ENCODE measurements at regions not wholly inside any gene's neighbourhood (a gene's known extent, or its start where the extent isn't known, plus 50 kb on each side); places are given as distances from the start of the nearest gene placed in this dataset.

GRCh38 chr1:55381983-55382382 is 166.8 kb upstream of the USP24 start:
- H3K9me3 ChIP-seq (ENCODE audit: insufficient read depth, low read length): no peaks in the 10 kb centered on the region
- DNase-seq (ENCODE audit: low read depth, low spot score): no peak
- no peak overlapping the region for H3K4me3 ChIP-seq (ENCODE audit: insufficient read length, low read depth)
- no peaks in the 10 kb centered on the region for H3K27me3 ChIP-seq (ENCODE audit: insufficient read depth, insufficient read length)
- H3K4me1 ChIP-seq (ENCODE audit: insufficient read depth, insufficient read length): no peaks in the 10 kb centered on the region
- no peak for TF ChIP-seq SUZ12 (IDR thresholded peaks at IDR 0.05; ENCODE audit: extremely low read depth, insufficient read depth, insufficient read length)
- TF ChIP-seq YY1 (IDR thresholded peaks at IDR 0.05; ENCODE audit: insufficient read depth, insufficient read length): no peak
- no peak for TF ChIP-seq ZNF274 (IDR thresholded peaks at IDR 0.05; ENCODE audit: low read depth, low read length)
- H3K36me3 ChIP-seq (ENCODE audit: insufficient read depth, insufficient read length, low read length): no peaks in the 10 kb centered on the region
- no peak overlapping the region for H3K9ac ChIP-seq (ENCODE audit: insufficient read length, low read depth)

- Histone ChIP-seq H3K9me3 (ENCODE audit: insufficient read depth, low read length) (no peaks in the 10 kb centered on the region), H3K27me3 (ENCODE audit: insufficient read depth, insufficient read length) (no peaks in the 10 kb centered on the region), H3K4me1 (ENCODE audit: insufficient read depth, insufficient read length) (no peaks in the 10 kb centered on the region), H3K36me3 (ENCODE audit: insufficient read depth, insufficient read length, low read length) (no peaks in the 10 kb centered on the region), H3K9ac (ENCODE audit: insufficient read length, low read depth) (no peak overlapping the region), H3K4me3 (ENCODE audit: insufficient read length, low read depth) (no peak overlapping the region)
- DNase-seq (ENCODE audit: low read depth, low spot score): no peak
- TF ChIP-seq YY1 (IDR thresholded peaks at IDR 0.05; ENCODE audit: insufficient read depth, insufficient read length): no peak
- no peak for TF ChIP-seq ZNF274 (IDR thresholded peaks at IDR 0.05; ENCODE audit: low read depth, low read length)
- no peak for TF ChIP-seq SUZ12 (IDR thresholded peaks at IDR 0.05; ENCODE audit: extremely low read depth, insufficient read depth, insufficient read length)
Measured at GRCh38 chr1:55381491-55381890, 166.3 kb upstream of the USP24 start.

GRCh38 chr1:55380355-55380970 is 165.3 kb upstream of the USP24 start:
- H3K4me1 ChIP-seq (ENCODE audit: insufficient read depth, insufficient read length): no peaks in the 10 kb centered on the region
- H3K27me3 ChIP-seq (ENCODE audit: insufficient read depth, insufficient read length): no peaks in the 10 kb centered on the region
- H3K36me3 ChIP-seq (ENCODE audit: insufficient read depth, insufficient read length, low read length): no peaks in the 10 kb centered on the region
- H3K9me3 ChIP-seq (ENCODE audit: insufficient read depth, low read length): no peaks in the 10 kb centered on the region
- H3K9ac ChIP-seq (ENCODE audit: insufficient read length, low read depth): no peak overlapping the region
- H3K4me3 ChIP-seq (ENCODE audit: insufficient read length, low read depth): no peak overlapping the region
- TF ChIP-seq SUZ12 (IDR thresholded peaks at IDR 0.05; ENCODE audit: extremely low read depth, insufficient read depth, insufficient read length): no peak
- TF ChIP-seq YY1 (IDR thresholded peaks at IDR 0.05; ENCODE audit: insufficient read depth, insufficient read length): no peak
- no peak for TF ChIP-seq ZNF274 (IDR thresholded peaks at IDR 0.05; ENCODE audit: low read depth, low read length)
- no peak for DNase-seq (ENCODE audit: low read depth, low spot score)

- H3K9ac ChIP-seq (ENCODE audit: insufficient read length, low read depth): no peak overlapping the region
- TF ChIP-seq YY1 (IDR thresholded peaks at IDR 0.05; ENCODE audit: insufficient read depth, insufficient read length): no peak
- no peak for TF ChIP-seq ZNF274 (IDR thresholded peaks at IDR 0.05; ENCODE audit: low read depth, low read length)
- no peak for TF ChIP-seq SUZ12 (IDR thresholded peaks at IDR 0.05; ENCODE audit: extremely low read depth, insufficient read depth, insufficient read length)
- no peaks in the 10 kb centered on the region for H3K27me3 ChIP-seq (ENCODE audit: insufficient read depth, insufficient read length)
- DNase-seq (ENCODE audit: low read depth, low spot score): peak; percentile 72
- H3K4me1 ChIP-seq (ENCODE audit: insufficient read depth, insufficient read length): no peaks in the 10 kb centered on the region
- no peak overlapping the region for H3K4me3 ChIP-seq (ENCODE audit: insufficient read length, low read depth)
- H3K9me3 ChIP-seq (ENCODE audit: insufficient read depth, low read length): no peaks in the 10 kb centered on the region
- H3K36me3 ChIP-seq (ENCODE audit: insufficient read depth, insufficient read length, low read length): no peaks in the 10 kb centered on the region
Measured at GRCh38 chr1:55378582-55378981, 163.4 kb upstream of the USP24 start.

- Histone ChIP-seq H3K4me3 (ENCODE audit: insufficient read length, low read depth) (no peak overlapping the region), H3K36me3 (ENCODE audit: insufficient read depth, insufficient read length, low read length) (no peaks in the 10 kb centered on the region), H3K4me1 (ENCODE audit: insufficient read depth, insufficient read length) (no peaks in the 10 kb centered on the region), H3K27me3 (ENCODE audit: insufficient read depth, insufficient read length) (no peaks in the 10 kb centered on the region), H3K9me3 (ENCODE audit: insufficient read depth, low read length) (no peaks in the 10 kb centered on the region), H3K9ac (ENCODE audit: insufficient read length, low read depth) (no peak overlapping the region)
- TF ChIP-seq ZNF274 (IDR thresholded peaks at IDR 0.05; ENCODE audit: low read depth, low read length) (no peak), SUZ12 (IDR thresholded peaks at IDR 0.05; ENCODE audit: extremely low read depth, insufficient read depth, insufficient read length) (no peak), YY1 (IDR thresholded peaks at IDR 0.05; ENCODE audit: insufficient read depth, insufficient read length) (no peak)
- DNase-seq (ENCODE audit: low read depth, low spot score): no peak
Measured at GRCh38 chr1:55376897-55377296, 161.7 kb upstream of the USP24 start.

- peak; percentile 43 for DNase-seq (ENCODE audit: low read depth, low spot score)
- no peaks in the 10 kb centered on the region for H3K9me3 ChIP-seq (ENCODE audit: insufficient read depth, low read length)
- H3K36me3 ChIP-seq (ENCODE audit: insufficient read depth, insufficient read length, low read length): no peaks in the 10 kb centered on the region
- TF ChIP-seq YY1 (IDR thresholded peaks at IDR 0.05; ENCODE audit: insufficient read depth, insufficient read length): no peak
- no peak for TF ChIP-seq SUZ12 (IDR thresholded peaks at IDR 0.05; ENCODE audit: extremely low read depth, insufficient read depth, insufficient read length)
- no peak for TF ChIP-seq ZNF274 (IDR thresholded peaks at IDR 0.05; ENCODE audit: low read depth, low read length)
- no peaks in the 10 kb centered on the region for H3K4me1 ChIP-seq (ENCODE audit: insufficient read depth, insufficient read length)
- no peaks in the 10 kb centered on the region for H3K27me3 ChIP-seq (ENCODE audit: insufficient read depth, insufficient read length)
- H3K9ac ChIP-seq (ENCODE audit: insufficient read length, low read depth): no peak overlapping the region
- no peak overlapping the region for H3K4me3 ChIP-seq (ENCODE audit: insufficient read length, low read depth)
Measured at GRCh38 chr1:55375617-55376258, 160.6 kb upstream of the USP24 start.

- Histone ChIP-seq H3K27me3 (ENCODE audit: insufficient read depth, insufficient read length) (no peaks in the 10 kb centered on the region), H3K9ac (ENCODE audit: insufficient read length, low read depth) (no peak overlapping the region), H3K36me3 (ENCODE audit: insufficient read depth, insufficient read length, low read length) (no peaks in the 10 kb centered on the region), H3K9me3 (ENCODE audit: insufficient read depth, low read length) (no peaks in the 10 kb centered on the region), H3K4me3 (ENCODE audit: insufficient read length, low read depth) (no peak overlapping the region), H3K4me1 (ENCODE audit: insufficient read depth, insufficient read length) (no peaks in the 10 kb centered on the region)
- TF ChIP-seq ZNF274 (IDR thresholded peaks at IDR 0.05; ENCODE audit: low read depth, low read length): no peak
- no peak for TF ChIP-seq YY1 (IDR thresholded peaks at IDR 0.05; ENCODE audit: insufficient read depth, insufficient read length)
- no peak for TF ChIP-seq SUZ12 (IDR thresholded peaks at IDR 0.05; ENCODE audit: extremely low read depth, insufficient read depth, insufficient read length)
- no peak for DNase-seq (ENCODE audit: low read depth, low spot score)
Measured at GRCh38 chr1:55374801-55375616, 159.8 kb upstream of the USP24 start.

All from NT2/D1 (cell line).